NCI-H1694 (cell line): ENCODE measurements at regions not wholly inside any gene's neighbourhood (a gene's known extent, or its start where the extent isn't known, plus 50 kb on each side); places are given as distances from the start of the nearest gene placed in this dataset.
A peak's percentile ranks its signal among the peaks of the same experiment; 100 is the strongest.

Source experiments
- DNase-seq: peaks from one replicate; lab custom pipeline; 2025; lab: John Stamatoyannopoulos, UW

DNA sequence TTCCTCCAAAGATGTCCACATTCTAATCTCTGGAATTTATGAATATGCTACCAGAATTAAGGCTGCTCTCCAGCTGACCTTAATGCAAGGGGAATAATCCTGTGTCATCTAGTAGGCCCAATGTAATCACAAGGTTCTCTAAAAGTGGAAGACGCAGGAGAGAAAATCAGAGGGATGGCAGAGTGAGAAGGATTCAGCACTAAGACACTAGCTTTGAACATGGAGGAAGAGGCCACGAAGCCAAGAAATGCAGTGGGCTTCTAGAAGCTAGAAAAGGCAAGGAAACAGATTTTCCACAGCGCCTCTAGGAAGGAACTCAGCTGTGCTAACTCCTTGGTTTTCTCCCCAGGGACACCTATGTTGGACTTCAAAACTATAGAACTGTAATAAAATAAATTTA lies 240.7 kb upstream of the TRAM1L1 start:
- no peak for DNase-seq

DNA sequence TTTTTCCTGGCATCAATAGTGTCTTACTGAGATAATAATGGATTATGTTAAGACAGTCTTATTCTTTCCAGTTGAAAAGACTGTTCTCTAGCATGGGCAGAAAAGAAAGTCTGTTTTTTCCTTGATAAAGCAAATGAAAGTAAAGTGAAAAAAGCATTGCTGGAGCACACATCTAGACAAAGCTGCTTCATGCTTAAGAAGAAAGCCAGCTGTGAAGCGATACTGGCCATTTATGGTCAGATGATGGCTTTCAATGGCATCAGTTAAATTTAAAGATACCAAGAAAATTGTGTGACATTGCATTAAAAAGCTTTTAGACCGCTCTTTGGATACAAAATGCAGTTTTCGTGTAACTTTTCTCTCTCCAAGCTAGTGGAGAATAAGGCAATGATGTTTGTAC lies 242.1 kb upstream of the TRAM1L1 start:
- no peak for DNase-seq

DNA sequence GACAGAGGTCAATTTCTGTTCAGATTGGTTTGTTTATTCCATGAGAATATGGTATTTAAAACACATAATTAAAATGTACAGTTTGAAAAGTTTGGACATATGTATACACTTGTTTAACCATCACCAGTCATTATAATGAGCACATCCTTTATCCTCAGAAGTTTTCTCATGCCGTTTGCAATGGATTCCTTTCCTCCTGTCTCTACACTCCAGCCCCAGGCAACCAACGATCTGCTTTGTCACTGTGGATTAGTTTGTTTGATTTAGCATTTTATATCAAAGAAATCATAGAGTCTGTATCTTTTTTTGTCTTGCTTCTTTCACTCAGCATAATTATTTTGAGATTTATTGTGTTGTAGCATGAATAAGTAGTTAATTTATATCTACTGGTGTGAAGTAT lies 243.0 kb upstream of the TRAM1L1 start:
- no peak for DNase-seq

DNA sequence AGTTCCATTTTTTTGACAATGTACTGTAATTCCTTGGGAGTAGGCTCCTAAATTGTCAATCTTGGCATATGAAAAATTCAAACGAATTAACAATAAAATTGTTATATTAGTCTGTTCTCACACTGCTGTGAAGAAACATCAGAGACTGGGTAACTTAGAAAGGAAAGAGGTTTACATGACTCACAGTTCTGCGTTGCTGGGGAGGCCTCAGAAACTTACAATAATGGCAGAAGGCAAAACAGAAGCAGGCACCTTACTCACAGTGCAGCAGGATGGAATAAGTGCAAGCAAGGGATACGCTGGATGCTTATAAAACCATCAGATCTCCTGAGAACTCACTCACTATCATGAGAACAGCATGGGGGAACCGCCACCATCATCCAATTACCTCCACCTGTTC lies 246.4 kb upstream of the TRAM1L1 start:
- no peak for DNase-seq

DNA sequence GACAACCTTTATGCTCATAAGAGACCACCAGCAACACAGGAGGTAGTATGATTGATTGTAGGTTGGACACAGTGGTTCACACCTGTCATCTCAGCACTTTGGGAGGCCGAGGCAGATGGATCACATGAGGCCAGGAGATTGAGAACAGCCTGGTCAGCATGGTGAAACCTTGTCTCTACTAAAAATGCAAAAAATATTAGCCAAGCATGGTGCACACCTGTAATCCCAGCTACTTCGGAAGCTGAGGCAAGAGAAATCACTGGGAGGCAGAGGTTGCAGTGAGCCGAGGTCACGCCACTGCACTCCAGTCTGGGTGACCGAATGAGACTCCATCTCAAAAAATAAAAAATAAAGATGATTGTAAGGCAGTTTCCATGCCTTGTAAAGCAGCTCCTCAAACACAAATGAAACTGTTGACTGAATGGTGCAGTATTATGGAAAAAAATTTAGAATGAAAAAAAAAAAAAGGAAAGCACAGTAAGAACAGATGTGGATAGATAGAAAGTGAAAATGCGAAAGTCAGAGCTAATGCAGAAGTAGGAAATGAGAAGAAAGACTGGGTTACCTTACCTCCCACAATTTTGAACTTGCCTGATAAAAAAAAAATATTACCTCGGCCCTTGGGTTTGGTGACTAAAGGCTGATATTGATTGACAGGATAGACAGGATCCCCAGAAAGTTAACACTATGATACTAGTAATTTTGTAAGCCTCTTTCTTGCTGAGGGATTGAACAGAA lies 249.2 kb upstream of the TRAM1L1 start:
- no peak for DNase-seq

DNA sequence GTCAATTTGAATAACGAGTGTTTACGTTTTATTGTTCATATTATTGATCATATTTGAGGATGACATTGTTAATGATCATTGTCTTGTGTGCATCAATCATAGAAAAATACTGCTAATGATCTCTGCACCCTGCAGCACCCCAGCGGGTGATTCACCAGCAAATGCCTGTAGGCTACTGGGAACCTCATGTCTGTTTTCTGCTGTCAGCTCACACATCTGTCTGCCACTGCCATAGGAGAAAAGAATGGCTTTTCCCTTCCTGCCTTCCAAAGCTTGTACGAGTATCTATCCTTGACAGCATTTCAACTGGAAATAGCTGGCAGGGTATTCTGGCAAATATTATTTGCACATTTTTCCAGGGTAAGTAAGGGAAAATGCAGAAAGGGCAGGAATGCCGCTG lies 272.1 kb upstream of the TRAM1L1 start:
- no peak for DNase-seq

DNA sequence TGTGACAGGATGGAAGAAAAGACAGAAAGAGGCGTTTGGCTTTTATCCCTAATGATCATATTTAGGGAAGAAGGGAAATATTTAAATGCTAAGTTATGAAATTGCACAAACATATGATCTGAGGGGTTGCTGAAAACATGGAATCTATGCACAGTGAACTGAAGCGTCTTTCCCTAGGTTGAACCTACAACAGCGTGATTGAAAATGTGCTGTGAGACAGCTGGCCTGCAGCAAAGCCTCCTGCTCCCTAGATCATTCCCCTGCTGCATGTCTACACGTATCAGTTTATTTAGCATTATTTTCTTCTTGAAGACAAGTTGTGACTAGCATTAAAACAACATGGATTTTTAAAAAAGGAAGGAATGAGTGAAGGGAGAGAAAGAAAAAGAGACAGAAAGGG lies 272.5 kb upstream of the TRAM1L1 start:
- DNase-seq: peak; percentile 1

DNA sequence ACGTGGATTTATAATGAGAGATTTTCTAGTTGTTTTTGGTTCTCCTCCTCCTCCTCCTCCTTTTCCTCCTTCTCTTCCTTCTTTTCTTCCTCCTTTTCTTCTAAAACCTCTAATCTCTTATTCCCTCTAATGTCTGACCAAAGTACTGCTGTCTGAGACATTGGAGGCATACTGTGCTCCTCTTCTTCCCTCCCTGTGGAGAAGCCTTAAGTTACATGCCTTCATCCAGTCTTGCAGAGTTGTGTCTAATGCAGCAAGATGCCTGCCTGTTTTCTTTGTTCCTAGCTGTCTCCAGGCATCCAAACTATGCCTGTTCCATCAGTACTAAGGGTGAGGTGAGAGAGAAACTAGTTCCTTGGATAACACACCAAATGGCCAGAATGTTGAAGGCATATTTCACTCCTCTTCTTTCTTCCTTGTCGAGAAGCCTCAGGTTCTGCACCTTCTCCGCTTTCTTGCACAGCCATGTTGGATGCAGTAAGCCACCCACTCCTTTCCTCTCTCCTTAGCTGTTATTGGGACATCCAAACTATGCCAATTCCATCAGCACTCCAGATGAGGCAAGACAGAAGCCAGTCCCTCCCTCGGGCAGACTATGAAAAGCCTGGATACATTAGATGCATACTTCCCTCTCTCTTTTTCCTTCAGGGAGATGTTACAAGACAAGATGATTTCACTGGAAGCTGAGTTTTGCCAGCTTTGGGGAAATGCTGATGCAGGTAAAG lies 285.7 kb upstream of the TRAM1L1 start:
- DNase-seq: no peak

DNA sequence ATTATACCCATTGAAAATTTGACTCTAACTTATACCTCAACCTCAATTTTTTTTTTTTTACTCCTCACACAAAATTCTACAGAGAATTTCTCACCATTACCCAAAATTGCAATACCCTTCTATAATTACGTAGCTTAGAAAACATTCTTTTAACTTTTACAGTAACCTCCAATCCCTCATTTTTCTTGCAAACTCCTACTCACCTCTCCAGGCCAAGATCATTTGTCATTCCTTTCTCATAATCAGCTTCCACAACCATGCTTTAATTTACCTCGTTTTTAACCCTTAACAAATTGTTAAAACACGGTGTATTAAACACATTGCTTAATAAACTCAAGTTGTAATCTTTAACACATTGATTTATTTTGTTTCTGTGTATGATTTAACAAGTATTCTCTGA lies 289.7 kb upstream of the TRAM1L1 start:
- DNase-seq: no peak

DNA sequence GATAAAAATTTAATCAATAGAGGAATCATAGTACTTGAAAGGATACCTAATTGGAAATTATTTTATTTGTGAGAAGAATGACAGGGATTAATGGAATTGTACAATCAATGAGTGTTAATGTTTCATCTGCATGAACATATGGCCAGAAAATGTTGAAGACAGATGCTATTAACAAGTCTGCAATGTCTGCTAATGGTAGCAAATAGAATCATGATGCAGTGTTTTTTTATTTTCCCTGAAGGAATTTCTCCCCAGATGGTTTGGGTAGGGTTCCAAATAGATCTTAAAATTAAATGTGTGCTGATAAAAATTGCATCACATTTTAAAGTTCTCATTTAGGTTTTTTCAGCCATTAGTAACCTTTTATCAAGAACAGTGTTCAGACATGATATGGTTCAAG lies 291.3 kb upstream of the TRAM1L1 start:
- peak; percentile 48 for DNase-seq

DNA sequence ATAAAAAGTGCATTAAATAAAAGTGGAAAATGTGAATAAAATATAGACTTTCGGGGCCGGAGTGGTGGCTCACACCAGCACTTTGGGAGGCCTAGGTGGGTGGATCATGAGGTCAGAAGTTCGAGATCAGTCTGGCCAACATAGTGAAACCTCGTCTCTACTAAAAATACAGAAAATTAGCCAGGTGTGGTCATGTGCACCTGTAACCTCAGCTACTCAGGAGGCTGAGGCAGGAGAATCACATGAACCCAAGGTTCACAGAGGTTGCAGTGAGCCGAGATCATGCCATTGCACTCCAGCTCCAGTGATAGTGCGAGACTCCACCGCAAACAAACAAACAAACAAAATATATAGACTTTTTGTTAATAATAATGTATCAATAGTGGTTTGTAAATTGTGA lies 293.6 kb upstream of the TRAM1L1 start:
- DNase-seq: no peak

DNA sequence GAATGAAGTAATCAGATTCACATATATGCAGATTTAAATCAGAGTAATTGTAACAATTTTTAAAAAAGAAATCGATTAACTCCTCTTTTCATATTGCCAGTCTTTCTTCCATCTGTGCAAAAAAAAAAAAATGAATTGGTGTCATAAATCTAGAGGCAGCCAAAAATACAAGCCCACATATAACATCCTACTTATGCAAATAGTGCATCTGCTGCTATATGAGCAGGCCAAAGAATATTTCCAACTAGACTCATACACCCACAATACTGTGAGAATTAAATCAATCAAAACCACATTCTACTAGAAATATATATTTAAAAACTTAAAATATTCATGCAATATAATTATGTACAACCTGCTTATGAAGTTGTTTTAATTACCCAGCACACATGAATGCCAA lies 298.1 kb upstream of the TRAM1L1 start:
- DNase-seq: peak; percentile 35

DNA sequence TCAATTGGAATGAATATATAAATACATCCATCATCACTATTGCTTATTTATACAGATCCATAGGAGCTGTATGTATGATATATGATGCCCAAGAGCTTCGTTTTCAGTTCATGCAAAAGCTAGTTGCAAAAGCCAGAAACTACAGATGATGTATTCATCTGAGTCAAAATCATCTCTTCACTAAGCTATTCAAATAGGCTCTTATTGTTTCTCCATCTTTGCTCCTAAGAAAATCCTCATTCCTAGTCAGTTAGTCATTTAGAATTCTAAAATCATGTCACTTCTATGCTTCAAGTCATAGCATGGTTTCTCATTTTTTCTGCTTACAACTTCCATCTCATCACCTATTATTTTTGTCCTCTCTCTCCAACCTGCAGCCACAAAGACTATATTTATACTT lies 300.1 kb upstream of the TRAM1L1 start:
- no peak for DNase-seq

DNA sequence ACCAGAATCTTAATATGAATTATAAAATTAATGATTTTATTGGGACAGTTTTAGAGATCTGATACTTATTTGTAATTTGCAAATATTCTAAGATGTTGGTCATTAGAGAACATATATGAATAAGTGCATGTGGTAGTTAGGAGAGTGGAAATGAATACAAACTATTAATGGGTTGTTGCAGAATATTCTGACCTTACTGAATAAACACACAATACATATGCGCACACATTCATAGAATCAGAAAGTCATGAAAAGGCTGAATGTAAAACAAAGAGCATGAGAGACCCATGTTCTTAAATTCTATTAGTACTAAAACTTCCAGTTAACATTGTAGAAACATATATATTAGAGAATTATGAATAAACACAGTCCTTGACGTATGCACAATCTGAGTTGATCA lies 301.7 kb upstream of the TRAM1L1 start:
- no peak for DNase-seq

DNA sequence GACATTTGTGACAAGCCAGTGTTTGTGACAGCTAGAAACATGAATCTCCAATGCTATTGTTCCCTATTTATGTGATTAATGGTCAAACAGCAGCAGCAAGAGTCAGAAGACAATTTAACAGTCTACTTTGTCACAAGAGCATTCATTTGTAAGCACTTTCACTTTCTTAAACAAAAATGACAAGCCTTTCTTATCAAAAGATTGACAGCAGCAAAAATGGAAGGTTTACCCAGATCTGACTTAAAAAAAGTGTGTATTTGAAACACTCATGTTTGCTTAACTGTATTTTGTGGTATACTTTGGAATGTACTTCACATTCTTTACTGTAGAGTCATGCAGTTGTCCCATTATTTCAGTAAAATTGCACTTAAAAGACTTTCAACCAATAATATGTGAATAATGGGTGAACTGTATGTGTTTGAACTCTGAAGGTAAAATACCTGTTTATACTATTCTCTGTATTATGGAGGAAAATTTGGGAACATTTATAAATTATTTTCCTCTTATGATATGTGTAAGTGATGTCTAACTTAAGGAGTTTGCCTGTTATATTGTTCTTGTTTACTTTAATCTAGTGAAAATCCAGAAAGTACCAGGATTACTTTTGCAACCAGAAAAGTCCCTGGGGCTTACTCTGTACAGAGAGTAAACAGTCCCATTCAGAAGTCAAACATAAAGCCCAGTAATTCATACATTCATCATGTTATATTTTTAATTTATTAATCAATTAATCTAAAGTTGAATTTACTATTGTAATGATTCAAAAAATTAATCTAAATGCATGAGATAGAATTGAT lies 314.9 kb upstream of the TRAM1L1 start:
- no peak for DNase-seq

DNA sequence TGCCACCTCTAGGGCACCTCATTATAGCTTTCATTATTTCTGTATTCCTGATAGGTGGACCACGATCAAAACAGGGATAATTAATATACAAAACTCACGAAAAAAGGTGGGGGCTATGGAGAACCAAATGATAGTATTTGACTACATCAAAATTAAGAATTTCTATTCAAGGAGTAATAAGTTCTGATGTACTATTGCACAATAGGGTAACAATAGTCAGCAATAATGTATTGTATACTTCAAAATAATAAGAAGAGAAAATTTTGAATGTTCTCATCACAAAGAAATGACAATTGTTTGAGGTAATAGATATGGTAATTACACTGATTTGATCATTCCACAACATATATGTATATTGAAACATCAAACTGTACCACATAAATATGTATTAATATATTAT lies 327.3 kb upstream of the TRAM1L1 start:
- DNase-seq: no peak

DNA sequence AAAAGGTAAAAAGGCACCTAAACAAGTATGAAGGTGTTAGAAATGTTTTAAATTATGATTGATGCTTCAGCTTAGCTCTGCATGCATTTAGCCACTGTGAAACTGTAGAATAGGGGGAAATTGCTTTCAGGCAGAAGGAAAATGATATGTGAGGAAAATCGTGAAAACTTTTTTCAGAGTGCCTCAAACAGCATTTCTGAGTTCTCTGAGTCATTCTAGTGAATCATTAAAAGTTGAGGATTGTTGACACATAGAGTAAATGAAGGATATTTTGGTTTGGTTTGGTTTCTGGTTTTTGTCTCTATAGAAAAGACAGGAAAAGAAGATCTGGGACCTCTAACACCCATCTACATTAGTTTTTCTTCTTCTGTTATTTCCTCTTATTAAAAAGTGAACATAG lies 332.5 kb upstream of the TRAM1L1 start:
- no peak for DNase-seq

DNA sequence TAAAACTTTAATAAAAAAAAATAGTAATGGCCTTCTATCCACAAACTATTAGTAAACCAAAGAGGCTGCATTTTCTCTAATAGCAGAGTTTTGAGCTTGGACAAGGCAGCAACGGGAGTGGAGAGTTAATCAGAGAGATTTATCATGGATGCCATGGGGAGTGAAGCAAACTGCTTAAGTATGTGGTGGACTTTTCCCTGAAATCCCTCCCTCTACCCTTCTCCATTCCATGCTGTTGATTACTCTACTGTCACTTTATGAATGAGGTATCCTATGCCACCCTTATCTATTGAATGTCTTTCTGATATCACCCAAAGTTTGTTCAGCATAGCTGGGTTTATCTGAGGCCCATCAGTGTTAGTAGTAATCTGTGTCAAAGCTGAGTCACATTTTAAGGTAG lies 335.6 kb upstream of the TRAM1L1 start:
- DNase-seq: no peak

DNA sequence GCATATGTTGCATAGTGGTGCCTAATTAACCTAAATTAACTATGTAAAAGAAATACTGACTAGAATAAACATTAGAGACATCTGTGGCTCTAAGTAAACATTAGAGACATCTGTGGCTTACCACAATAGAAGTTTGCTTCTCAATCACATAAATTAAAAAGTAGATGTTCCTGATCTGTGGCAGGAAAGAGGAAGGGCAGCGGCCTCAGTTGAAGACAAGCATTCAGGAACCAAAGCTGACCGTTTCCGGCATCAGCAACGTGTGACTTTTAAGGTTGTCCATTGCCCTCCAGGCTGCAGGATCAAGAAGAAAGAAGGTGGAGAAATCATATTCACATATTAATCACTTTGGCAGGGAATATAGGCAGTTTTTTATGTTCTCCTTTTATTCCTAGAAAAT lies 336.3 kb upstream of the TRAM1L1 start:
- DNase-seq: peak; percentile 4

DNA sequence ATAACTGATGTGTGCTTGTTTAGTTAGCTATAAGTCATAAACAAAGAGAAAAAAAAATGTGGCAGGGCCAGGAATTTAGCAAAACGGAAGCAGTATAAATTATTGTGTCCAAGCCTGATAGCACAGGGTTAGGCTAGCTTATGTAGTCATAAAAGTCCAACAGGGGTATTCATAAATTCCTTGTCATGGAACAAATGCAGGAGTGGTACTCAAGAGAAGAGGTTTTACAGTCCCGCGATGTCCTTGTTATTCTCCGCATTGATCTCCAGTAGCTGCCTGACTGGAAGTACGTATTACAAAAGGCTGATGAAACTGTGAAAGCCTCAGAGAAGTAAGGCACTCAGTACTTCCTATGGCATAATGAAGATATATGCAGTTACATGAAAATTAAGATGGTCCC lies 336.9 kb upstream of the TRAM1L1 start:
- DNase-seq: no peak

DNA sequence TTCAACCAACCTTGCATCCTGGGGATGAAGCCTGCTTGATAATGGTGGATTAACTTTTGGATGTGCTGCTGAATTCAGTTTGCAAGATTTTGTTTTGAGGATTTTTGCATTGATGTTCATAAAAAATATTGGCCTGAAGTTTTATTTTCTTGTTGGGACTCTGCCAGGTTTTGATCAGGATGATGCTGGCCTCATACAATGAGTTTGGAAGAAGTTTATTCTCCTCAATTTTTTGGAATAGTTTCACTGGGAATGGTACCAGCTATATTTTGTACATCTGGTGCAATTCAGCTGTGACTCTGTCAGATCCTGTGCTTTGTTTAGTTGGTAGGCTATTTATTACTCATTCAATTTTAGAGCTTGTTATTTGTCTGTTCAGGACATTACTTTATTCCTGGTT lies 340.3 kb upstream of the TRAM1L1 start:
- DNase-seq: no peak

DNA sequence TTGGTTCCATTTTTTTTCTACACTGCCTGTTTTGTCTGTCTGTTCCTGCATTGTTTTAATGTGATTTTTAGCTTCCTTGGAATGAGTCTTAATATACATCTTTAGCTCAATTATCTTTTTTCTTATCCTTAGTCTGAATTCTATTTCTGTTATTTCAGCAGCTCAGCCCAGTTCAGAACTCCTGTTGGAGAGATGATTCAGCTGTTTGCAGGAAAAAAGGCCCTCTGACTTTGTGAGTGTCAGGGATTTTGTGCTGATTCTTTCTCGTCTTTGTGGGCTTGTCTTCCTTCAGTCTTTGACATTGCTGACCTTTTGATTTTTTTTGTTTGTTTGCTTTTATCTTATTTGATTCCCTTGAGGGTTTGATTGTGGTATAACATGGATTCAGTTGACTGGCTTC lies 343.2 kb upstream of the TRAM1L1 start:
- no peak for DNase-seq

DNA sequence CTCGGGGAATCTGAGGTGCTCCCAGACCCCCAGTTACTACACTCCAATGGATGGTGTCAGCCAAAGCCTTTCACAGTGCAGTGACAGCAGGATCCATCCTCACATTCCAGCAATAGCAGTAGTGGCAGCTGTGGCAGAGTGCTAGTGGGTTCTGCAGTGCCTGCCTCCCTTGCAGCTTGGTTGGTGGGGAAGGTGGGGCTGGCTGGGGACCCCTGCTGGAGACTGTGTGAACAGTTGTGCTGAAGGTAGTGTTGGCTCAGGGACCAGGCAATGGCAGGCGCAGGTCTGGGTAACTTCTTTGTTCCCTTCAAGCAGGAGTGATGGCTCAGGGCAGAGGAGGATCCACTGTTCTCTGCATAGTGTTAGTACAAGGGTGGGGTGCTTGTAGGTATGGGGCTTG lies 343.7 kb upstream of the TRAM1L1 start:
- DNase-seq: no peak
